Left lobe of liver (tissue), 2 donors: ENCODE measurements at regions not wholly inside any gene's neighbourhood (a gene's known extent, or its start where the extent isn't known, plus 50 kb on each side); places are given as distances from the start of the nearest gene placed in this dataset.
"Not testable (repeated sequence)": the region's sequence is repeated elsewhere in the genome, so short reads cannot be mapped to it uniquely, and the experiment has no call there.

ENCODE experiments used
- ATAC-seq: fragments of 200-7000 bp; cut with Tn5 transposase; one replicate; pipeline ENCODE4 v1.9.1; 2020; ENCODE audit warnings: mild to moderate bottlenecking, moderate library complexity
- DNase-seq: peaks from one replicate; pipeline ENCODE4 v3.0.0-alpha.2; 2020; ENCODE audit warnings: low spot score
- donor health status: DM: no; HTN: no; CAD: no; lungs with moderate emphysema.
- donor health status: DM: no; HTN: yes; CAD: no.

GRCh38 chr1:243074224-243074623 is 180.9 kb downstream of the CEP170 start:
- ATAC-seq, DNase-seq: not testable (repeated sequence)

GRCh38 chr1:243067056-243067455 is 188.0 kb downstream of the CEP170 start:
- ATAC-seq, DNase-seq: not testable (repeated sequence)

GRCh38 chr1:243061965-243062364 is 193.1 kb downstream of the CEP170 start:
- not testable (repeated sequence) for ATAC-seq, DNase-seq

- DNase-seq, ATAC-seq: not testable (repeated sequence)
Measured at GRCh38 chr1:243055510-243055909, 199.6 kb downstream of the CEP170 start.

- DNase-seq, ATAC-seq: not testable (repeated sequence)
Measured at GRCh38 chr1:243055091-243055490, 200.0 kb downstream of the CEP170 start.

- not testable (repeated sequence) for ATAC-seq, DNase-seq
Measured at GRCh38 chr1:243054681-243055080, 200.4 kb downstream of the CEP170 start.

GRCh38 chr1:243053048-243053447 is 202.0 kb downstream of the CEP170 start:
- not testable (repeated sequence) for ATAC-seq, DNase-seq

GRCh38 chr1:243050613-243051012 is 204.5 kb downstream of the CEP170 start:
- not testable (repeated sequence) for ATAC-seq, DNase-seq

GRCh38 chr1:243049716-243050115 is 205.4 kb downstream of the CEP170 start:
- not testable (repeated sequence) for ATAC-seq, DNase-seq

GRCh38 chr1:243021365-243021764 is 233.7 kb downstream of the CEP170 start:
- not testable (repeated sequence) for DNase-seq, ATAC-seq

- peak; percentile 51 for DNase-seq
- ATAC-seq = not testable (repeated sequence)
Measured at GRCh38 chr1:243019030-243019635, 235.9 kb downstream of the CEP170 start.

GRCh38 chr1:243010719-243011118 is 244.4 kb downstream of the CEP170 start:
- not testable (repeated sequence) for ATAC-seq, DNase-seq

GRCh38 chr1:243001003-243001402 is 254.1 kb downstream of the CEP170 start:
- DNase-seq, ATAC-seq: not testable (repeated sequence)

- not testable (repeated sequence) for DNase-seq
Measured at GRCh38 chr1:242992776-242993175, 262.3 kb downstream of the CEP170 start.

GRCh38 chr1:242985096-242985495 is 270.0 kb downstream of the CEP170 start:
- ATAC-seq = not testable (repeated sequence)

More at GRCh38 chr1:242992776-242993175, 262.3 kb downstream of the CEP170 start:
- ATAC-seq = not testable (repeated sequence)

GRCh38 chr1:242973341-242973740 is 281.7 kb downstream of the CEP170 start:
- ATAC-seq, DNase-seq: not testable (repeated sequence)

More at GRCh38 chr1:242985096-242985495, 270.0 kb downstream of the CEP170 start:
- DNase-seq = not testable (repeated sequence)

GRCh38 chr1:242966892-242967291 is 288.2 kb downstream of the CEP170 start:
- no peak for DNase-seq
- no peak for ATAC-seq

- not testable (repeated sequence) for DNase-seq, ATAC-seq
Measured at GRCh38 chr1:242959397-242959796, 295.7 kb downstream of the CEP170 start.

GRCh38 chr1:242954945-242955344 is 300.1 kb downstream of the CEP170 start:
- not testable (repeated sequence) for ATAC-seq, DNase-seq

GRCh38 chr1:242946206-242946605 is 308.9 kb downstream of the CEP170 start:
- ATAC-seq = no peak
- DNase-seq = no peak

GRCh38 chr1:242936725-242937124 is 318.4 kb downstream of the CEP170 start:
- DNase-seq = not testable (repeated sequence)
- ATAC-seq = peak; percentile 71

- ATAC-seq = peak; percentile 97
- DNase-seq = peak; percentile 75
Measured at GRCh38 chr1:242924717-242925116, 330.4 kb downstream of the CEP170 start.
